KMS-11 (cell line): ENCODE measurements at regions not wholly inside any gene's neighbourhood (a gene's known extent, or its start where the extent isn't known, plus 50 kb on each side); places are given as distances from the start of the nearest gene placed in this dataset.

Experiments used
- H2AFZ ChIP-seq: fragments of 200-600 bp; sonication (generic); 2 replicates; pipeline ENCODE4 v1.6.1; 2016; ENCODE audit warnings: antibody characterized with exemption, mixed run types, low read depth
- H3K27ac ChIP-seq: fragments of 200-600 bp; sonication (generic); 2 replicates; pipeline ENCODE4 v1.6.1; 2016; ENCODE audit warnings: mild to moderate bottlenecking, mixed run types
- H3K27me3 ChIP-seq: fragments of 200-600 bp; sonication (generic); 2 replicates; pipeline ENCODE4 v1.6.1; 2017; ENCODE audit warnings: mild to moderate bottlenecking, low read depth, mixed run types, moderate library complexity; ENCODE audit not compliant: insufficient read depth
- H3K36me3 ChIP-seq: fragments of 200-600 bp; sonication (generic); 2 replicates; pipeline ENCODE4 v1.6.1; 2017; ENCODE audit warnings: mild to moderate bottlenecking, mixed run types; ENCODE audit not compliant: insufficient read depth
- H3K4me1 ChIP-seq: fragments of 200-600 bp; sonication (generic); 2 replicates; pipeline ENCODE4 v1.6.1; 2016; ENCODE audit warnings: mild to moderate bottlenecking, low read depth, mixed run types; ENCODE audit not compliant: poor library complexity, severe bottlenecking
- H3K4me2 ChIP-seq: fragments of 200-600 bp; sonication (generic); 2 replicates; pipeline ENCODE4 v1.7.0; 2016; ENCODE audit warnings: mild to moderate bottlenecking, mixed run types
- H3K4me3 ChIP-seq: fragments of 200-600 bp; sonication (generic); IDR thresholded peaks from 2 replicates; pipeline ENCODE4 v1.6.1; 2017; ENCODE audit warnings: low read depth, low read length, mixed read lengths; ENCODE audit not compliant: insufficient read depth
- H3K79me2 ChIP-seq: fragments of 200-600 bp; sonication (generic); 2 replicates; pipeline ENCODE4 v1.6.1; 2016; ENCODE audit warnings: low read depth, mixed run types; ENCODE audit not compliant: insufficient read depth
- H3K9ac ChIP-seq: fragments of 200-600 bp; sonication (generic); 2 replicates; pipeline ENCODE4 v1.6.1; 2016; ENCODE audit warnings: mild to moderate bottlenecking, mixed run types
- H4K20me1 ChIP-seq: fragments of 200-600 bp; sonication (generic); 2 replicates; pipeline ENCODE4 v1.6.1; 2016; ENCODE audit warnings: mild to moderate bottlenecking, mixed run types; ENCODE audit not compliant: insufficient read depth
- TF ChIP-seq, protein P1 (sequence below): fragments of 200-600 bp; sonication (generic); conservative IDR thresholded peaks from 2 replicates; pipeline ENCODE4 v1.6.1; 2017; ENCODE audit warnings: low read depth, mild to moderate bottlenecking, antibody characterized with exemption, low read length, moderate library complexity, mixed read lengths

DNA sequence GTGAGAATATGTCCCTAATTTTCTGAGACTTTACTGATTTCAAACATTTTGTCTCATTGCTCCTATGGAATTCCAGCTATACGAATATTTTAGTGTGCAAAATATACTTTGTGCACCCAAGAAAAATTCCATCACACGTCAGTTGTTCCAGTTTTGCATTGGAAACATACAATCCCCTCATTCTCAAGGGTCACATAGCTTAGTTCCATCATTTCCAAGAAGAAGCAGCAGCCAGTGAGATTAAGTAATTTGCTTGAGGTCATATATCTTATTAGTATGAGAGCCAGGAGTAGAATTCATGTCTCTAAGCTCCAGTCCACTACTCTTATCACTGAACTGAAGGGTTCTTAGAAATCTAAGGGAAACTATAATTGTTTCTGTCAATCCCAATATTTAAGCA lies 746.7 kb upstream of the C9orf72 start:
- Histone ChIP-seq H2AFZ (no peak overlapping the region), H4K20me1 (no peaks in the 10 kb centered on the region), H3K4me3 (no peak overlapping the region), H3K27ac (no peak overlapping the region), H3K4me1 (no peaks in the 10 kb centered on the region), H3K27me3 (no peaks in the 10 kb centered on the region), H3K79me2 (no peaks in the 10 kb centered on the region), H3K4me2 (no peak overlapping the region), H3K9ac (no peak overlapping the region), H3K36me3 (no peaks in the 10 kb centered on the region)
- TF ChIP-seq, protein P1, sequence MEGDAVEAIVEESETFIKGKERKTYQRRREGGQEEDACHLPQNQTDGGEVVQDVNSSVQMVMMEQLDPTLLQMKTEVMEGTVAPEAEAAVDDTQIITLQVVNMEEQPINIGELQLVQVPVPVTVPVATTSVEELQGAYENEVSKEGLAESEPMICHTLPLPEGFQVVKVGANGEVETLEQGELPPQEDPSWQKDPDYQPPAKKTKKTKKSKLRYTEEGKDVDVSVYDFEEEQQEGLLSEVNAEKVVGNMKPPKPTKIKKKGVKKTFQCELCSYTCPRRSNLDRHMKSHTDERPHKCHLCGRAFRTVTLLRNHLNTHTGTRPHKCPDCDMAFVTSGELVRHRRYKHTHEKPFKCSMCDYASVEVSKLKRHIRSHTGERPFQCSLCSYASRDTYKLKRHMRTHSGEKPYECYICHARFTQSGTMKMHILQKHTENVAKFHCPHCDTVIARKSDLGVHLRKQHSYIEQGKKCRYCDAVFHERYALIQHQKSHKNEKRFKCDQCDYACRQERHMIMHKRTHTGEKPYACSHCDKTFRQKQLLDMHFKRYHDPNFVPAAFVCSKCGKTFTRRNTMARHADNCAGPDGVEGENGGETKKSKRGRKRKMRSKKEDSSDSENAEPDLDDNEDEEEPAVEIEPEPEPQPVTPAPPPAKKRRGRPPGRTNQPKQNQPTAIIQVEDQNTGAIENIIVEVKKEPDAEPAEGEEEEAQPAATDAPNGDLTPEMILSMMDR: no peak

DNA sequence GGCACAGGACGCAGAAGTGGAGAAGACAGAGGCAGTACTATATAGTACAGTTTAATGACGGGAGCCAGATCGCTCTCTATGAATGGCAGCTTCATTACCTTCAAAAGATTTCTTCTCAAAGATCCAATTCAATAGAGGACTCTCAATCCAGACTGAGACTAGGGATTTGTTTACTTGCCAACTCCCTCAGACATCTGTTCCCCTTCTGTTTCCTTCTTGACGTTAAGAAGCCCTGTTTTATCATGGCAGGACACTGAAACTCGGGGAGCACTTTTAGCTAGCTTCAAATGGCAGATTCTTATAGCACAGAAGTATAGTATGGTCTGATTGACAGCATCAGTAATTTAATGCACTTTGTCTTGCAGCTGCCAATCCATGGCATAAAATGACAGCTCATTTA lies 747.3 kb upstream of the C9orf72 start:
- no peak overlapping the region for H2AFZ ChIP-seq
- H3K4me3 ChIP-seq: no peak overlapping the region
- no peak overlapping the region for H3K4me2 ChIP-seq
- H3K36me3 ChIP-seq: no peaks in the 10 kb centered on the region
- no peaks in the 10 kb centered on the region for H3K79me2 ChIP-seq
- H3K27ac ChIP-seq: no peak overlapping the region
- H3K9ac ChIP-seq: no peak overlapping the region
- TF ChIP-seq, protein P1: no peak
- no peaks in the 10 kb centered on the region for H3K27me3 ChIP-seq
- H4K20me1 ChIP-seq: no peaks in the 10 kb centered on the region
- H3K4me1 ChIP-seq: no peaks in the 10 kb centered on the region

DNA sequence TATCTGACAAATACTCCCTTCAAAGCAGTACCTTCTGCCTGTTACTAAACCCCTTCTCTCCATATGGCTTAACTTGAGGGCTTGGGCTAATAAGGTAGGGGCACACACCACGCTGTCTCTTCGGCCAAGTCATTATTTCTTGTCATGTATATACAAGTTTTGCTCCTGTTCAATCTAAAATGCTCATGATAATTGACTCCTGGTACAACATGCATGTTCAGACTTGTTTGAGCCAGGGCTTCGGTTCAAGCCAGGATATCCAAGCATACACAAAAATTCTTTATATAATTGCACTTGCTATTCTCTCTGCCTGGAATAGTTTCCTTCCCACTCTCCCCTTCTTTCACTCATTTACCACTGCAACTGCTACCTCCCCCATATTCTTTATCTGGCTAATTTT lies 756.0 kb upstream of the C9orf72 start:
- Histone ChIP-seq H3K27me3 (no peaks in the 10 kb centered on the region), H2AFZ (no peak overlapping the region), H3K9ac (no peak overlapping the region), H3K4me1 (no peaks in the 10 kb centered on the region), H3K4me2 (no peak overlapping the region), H3K4me3 (no peak overlapping the region), H3K27ac (no peak overlapping the region), H3K36me3 (no peaks in the 10 kb centered on the region), H3K79me2 (no peaks in the 10 kb centered on the region), H4K20me1 (no peaks in the 10 kb centered on the region)
- TF ChIP-seq, protein P1: no peak

DNA sequence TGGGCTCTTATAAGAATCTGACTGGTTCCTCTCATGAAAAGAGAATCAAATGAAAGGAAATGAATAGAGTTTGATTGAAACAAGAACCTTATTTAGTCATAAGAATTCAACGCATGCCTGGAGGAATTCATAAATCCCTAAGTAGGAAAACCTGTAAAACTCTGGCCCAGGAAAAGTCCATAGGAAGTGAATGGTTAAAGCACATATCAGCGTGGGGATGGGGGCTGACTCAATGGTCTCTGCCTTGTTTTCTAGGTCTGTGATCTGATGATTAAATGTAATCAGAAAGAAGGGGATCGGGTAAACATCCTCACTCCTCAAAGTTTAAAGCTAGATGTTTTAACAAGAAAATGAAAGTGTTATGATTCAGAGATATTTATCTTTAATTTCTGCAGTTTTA lies 759.4 kb upstream of the C9orf72 start:
- Histone ChIP-seq H2AFZ (no peak overlapping the region), H3K4me1 (no peaks in the 10 kb centered on the region), H3K36me3 (no peaks in the 10 kb centered on the region), H3K4me2 (no peak overlapping the region), H3K27me3 (no peaks in the 10 kb centered on the region), H3K79me2 (no peaks in the 10 kb centered on the region), H3K27ac (no peak overlapping the region), H4K20me1 (no peaks in the 10 kb centered on the region), H3K9ac (no peak overlapping the region), H3K4me3 (no peak overlapping the region)
- TF ChIP-seq, protein P1: no peak

DNA sequence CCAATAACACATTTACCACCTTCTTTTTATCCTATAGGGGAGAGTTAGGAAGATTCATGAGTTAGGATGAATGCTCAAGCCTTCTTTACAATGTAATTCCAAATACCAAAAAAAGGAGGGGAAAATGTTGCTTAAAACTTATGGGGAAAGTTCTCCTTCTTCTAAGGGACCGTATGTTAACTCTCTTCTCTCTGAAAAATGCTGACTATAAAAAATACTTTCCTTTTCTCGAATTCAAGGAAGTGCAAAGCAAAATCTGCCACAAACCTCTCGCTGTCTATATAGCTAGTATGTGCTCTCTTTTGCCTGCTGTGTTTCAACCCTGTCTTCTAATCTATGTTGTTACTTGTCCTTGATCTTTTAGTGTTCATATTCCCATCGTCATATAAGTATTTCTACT lies 768.6 kb upstream of the C9orf72 start:
- TF ChIP-seq, protein P1: no peak
- Histone ChIP-seq H3K4me3 (no peak overlapping the region), H3K4me1 (no peaks in the 10 kb centered on the region), H4K20me1 (no peaks in the 10 kb centered on the region), H3K9ac (no peak overlapping the region), H3K27ac (no peak overlapping the region), H3K27me3 (no peaks in the 10 kb centered on the region), H2AFZ (no peak overlapping the region), H3K36me3 (no peaks in the 10 kb centered on the region), H3K79me2 (no peaks in the 10 kb centered on the region), H3K4me2 (no peak overlapping the region)
